Caco-2 (cell line): ENCODE measurements at regions not wholly inside any gene's neighbourhood (a gene's known extent, or its start where the extent isn't known, plus 50 kb on each side); places are given as distances from the start of the nearest gene placed in this dataset.

Experiments used
- BruUV-seq: library from RNA; stranded (reverse); fragments of 400-500 nt; replicated peaks from 2 replicates; lab custom pipeline; 2021; lab: Mats Ljungman, UMichigan
- CTCF ChIA-PET: fragments of 300-600 bp; sonication (Branson Sonifier 250); formaldehyde crosslinking; loops from one replicate; lab custom pipeline; 2022; ENCODE audit warnings: antibody characterized with exemption; lab: Charles Lee
- POLR2A ChIA-PET: fragments of 300-600 bp; sonication (Branson Sonifier 250); formaldehyde crosslinking; loops from one replicate; lab custom pipeline; 2022; ENCODE audit warnings: antibody characterized with exemption; lab: Charles Lee
- DNase-seq, 2 experiments: peaks; one replicate each; pipeline versions ENCODE4 v3.0.0 to v3.0.0-alpha.2; 2020 to 2022
- H3K27me3 ChIP-seq: replicated peaks from 2 replicates; pipeline ENCODE4 v1.6.0; 2011; ENCODE audit warnings: low read length; ENCODE audit not compliant: control insufficient read depth, insufficient read depth
- H3K36me3 ChIP-seq: 2 replicates; pipeline ENCODE4 v1.5.1; 2011; ENCODE audit warnings: low read length; ENCODE audit not compliant: control insufficient read depth, insufficient read depth
- H3K4me1 ChIP-seq: fragments of 250-450 bp; sonication (Bioruptor Pico); 2 replicates; pipeline ENCODE4 v1.5.1; 2020; ENCODE audit warnings: mild to moderate bottlenecking
- H3K4me3 ChIP-seq: 2 replicates; pipeline ENCODE4 v1.5.1; 2011; ENCODE audit warnings: low read depth, mild to moderate bottlenecking, control low read depth, low read length
- H3K9me3 ChIP-seq: fragments of 250-450 bp; sonication (Bioruptor Pico); 2 replicates; pipeline ENCODE4 v1.5.1; 2020; ENCODE audit warnings: mild to moderate bottlenecking, moderate library complexity
- H3K27ac Mint-ChIP-seq: one replicate; pipeline ENCODE4 v1.8.0; 2022; ENCODE audit warnings: mixed read lengths; ENCODE audit not compliant: unreplicated experiment
- H3K27me3 Mint-ChIP-seq: one replicate; pipeline ENCODE4 v1.8.0; 2022; ENCODE audit warnings: mixed read lengths; ENCODE audit not compliant: insufficient read depth, unreplicated experiment
- H3K36me3 Mint-ChIP-seq: one replicate; pipeline ENCODE4 v1.8.0; 2022; ENCODE audit warnings: mild to moderate bottlenecking, mixed read lengths; ENCODE audit not compliant: insufficient read depth, unreplicated experiment
- H3K4me1 Mint-ChIP-seq: one replicate; pipeline ENCODE4 v1.8.0; 2022; ENCODE audit warnings: low read depth, mixed read lengths; ENCODE audit not compliant: unreplicated experiment
- H3K4me3 Mint-ChIP-seq: one replicate; pipeline ENCODE4 v1.8.0; 2022; ENCODE audit warnings: mild to moderate bottlenecking, moderate library complexity, mixed read lengths; ENCODE audit not compliant: unreplicated experiment
- H3K9me3 Mint-ChIP-seq: one replicate; pipeline ENCODE4 v1.8.0; 2022; ENCODE audit warnings: mixed read lengths; ENCODE audit not compliant: unreplicated experiment
- CTCF ChIP-seq, 2 experiments: fragments of 200-600 bp in 1 of 2; IDR thresholded peaks; 1 replicate in 1 of 2; 2 replicates in 1 of 2; pipeline versions ENCODE4 v1.5.1 to v1.8.0; 2011 to 2022; ENCODE audit warnings: antibody characterized with exemption in 1 of 2, control low read depth in 1 of 2, inconsistent platforms in 1 of 2, low read depth in 1 of 2, low read length in 1 of 2, mild to moderate bottlenecking in 1 of 2, moderate library complexity in 1 of 2; ENCODE audit not compliant: insufficient read depth in 1 of 2, severe bottlenecking in 1 of 2, unreplicated experiment in 1 of 2
- intact Hi-C: fragments of 100-400 bp; cut with micrococcal nuclease; formaldehyde crosslinking; loops from one replicate; pipeline ENCODE4 v1.10.0; 2022; ENCODE audit not compliant: unreplicated experiment

- Mint-ChIP-seq H3K9me3 (peaks cover 15% of the 10 kb centered on the region), H3K36me3 (no peaks in the 10 kb centered on the region), H3K4me3 (no peak overlapping the region), H3K27me3 (no peaks in the 10 kb centered on the region), H3K27ac (no peak overlapping the region), H3K4me1 (no peaks in the 10 kb centered on the region)
- intact Hi-C loops: no loop called here
- DNase-seq: no peak
- no peak for TF ChIP-seq CTCF (IDR thresholded peaks at IDR 0.05; ENCODE audit: insufficient read depth in 1 of 2, low read depth in 1 of 2, low read length in 1 of 2, severe bottlenecking in 1 of 2, unreplicated experiment in 1 of 2)
- Histone ChIP-seq H3K9me3 (no peaks in the 10 kb centered on the region), H3K36me3 (no peaks in the 10 kb centered on the region), H3K27me3 (no peaks in the 10 kb centered on the region), H3K4me1 (no peaks in the 10 kb centered on the region; the same call in 1 of the 2 replicates), H3K4me3 (no peak overlapping the region)
- CTCF ChIA-PET: no interaction called here
- BruUV-seq: no TSS peak
- POLR2A ChIA-PET: no interaction called here
Observed at GRCh38 chr2:196226707-196227065, 55.3 kb upstream of the STK17B start.

GRCh38 chr2:196229013-196229412 lies 57.6 kb upstream of the STK17B start:
- TF ChIP-seq CTCF (IDR thresholded peaks at IDR 0.05; ENCODE audit: insufficient read depth in 1 of 2, low read depth in 1 of 2, low read length in 1 of 2, severe bottlenecking in 1 of 2, unreplicated experiment in 1 of 2): no peak
- Histone ChIP-seq H3K36me3 (no peaks in the 10 kb centered on the region), H3K27me3 (no peaks in the 10 kb centered on the region), H3K9me3 (no peaks in the 10 kb centered on the region), H3K4me1 (peaks cover 15% of the 10 kb centered on the region), H3K4me3 (no peak overlapping the region)
- no TSS peak for BruUV-seq
- CTCF ChIA-PET: no interaction called here
- POLR2A ChIA-PET: no interaction called here
- no peak overlapping the region for H3K4me3 Mint-ChIP-seq
- no peaks in the 10 kb centered on the region for H3K36me3 Mint-ChIP-seq
- H3K4me1 Mint-ChIP-seq: no peaks in the 10 kb centered on the region
- no peak overlapping the region for H3K27ac Mint-ChIP-seq
- H3K9me3 Mint-ChIP-seq: peaks cover 6% of the 10 kb centered on the region
- no peak for DNase-seq
- intact Hi-C loops: no loop called here
- H3K27me3 Mint-ChIP-seq: no peaks in the 10 kb centered on the region

GRCh38 chr2:196230061-196230854 lies 58.9 kb upstream of the STK17B start:
- ChIA-PET CTCF (no interaction called here), POLR2A (no interaction called here)
- no TSS peak for BruUV-seq
- Mint-ChIP-seq H3K4me3 (no peak overlapping the region), H3K36me3 (no peaks in the 10 kb centered on the region), H3K27ac (peak overlapping the region; percentile 50), H3K27me3 (no peaks in the 10 kb centered on the region), H3K9me3 (no peaks in the 10 kb centered on the region), H3K4me1 (no peaks in the 10 kb centered on the region)
- no peak for TF ChIP-seq CTCF (IDR thresholded peaks at IDR 0.05; ENCODE audit: insufficient read depth in 1 of 2, low read depth in 1 of 2, low read length in 1 of 2, severe bottlenecking in 1 of 2, unreplicated experiment in 1 of 2)
- Histone ChIP-seq H3K36me3 (no peaks in the 10 kb centered on the region), H3K4me1 (peaks cover 15% of the 10 kb centered on the region), H3K9me3 (no peaks in the 10 kb centered on the region), H3K4me3 (no peak overlapping the region), H3K27me3 (no peaks in the 10 kb centered on the region)
- intact Hi-C loops: no loop called here
- DNase-seq: no peak
